Neural cell (in vitro differentiated cells): ENCODE measurements at regions not wholly inside any gene's neighbourhood (a gene's known extent, or its start where the extent isn't known, plus 50 kb on each side); places are given as distances from the start of the nearest gene placed in this dataset.

ENCODE experiments used
- H2AFZ ChIP-seq: fragments of 200-600, 300-800 bp; sonication (generic), shearing (Covaris generic); 2 replicates; pipeline ENCODE4 v1.6.0; 2014; ENCODE audit warnings: low read depth, mild to moderate bottlenecking, antibody characterized with exemption, low read length, moderate library complexity
- H3F3A ChIP-seq: fragments of 200-600 bp; shearing (Covaris generic); 2 replicates; pipeline ENCODE4 v1.6.1; 2016; ENCODE audit warnings: mild to moderate bottlenecking, moderate library complexity, mixed read lengths, antibody characterized with exemption, low read length; ENCODE audit not compliant: insufficient read depth, poor library complexity, severe bottlenecking
- H3K27ac ChIP-seq: fragments of 200-600, 300-800 bp; sonication (generic), shearing (Covaris generic); 2 replicates; pipeline ENCODE4 v1.5.1; 2014; ENCODE audit warnings: mild to moderate bottlenecking, low read length, moderate library complexity
- H3K27me3 ChIP-seq: fragments of 300-800, 200-600 bp; sonication (generic), shearing (Covaris generic); 2 replicates; pipeline ENCODE4 v1.6.0; 2014; ENCODE audit warnings: mild to moderate bottlenecking, low read depth, low read length, moderate library complexity; ENCODE audit not compliant: insufficient read depth
- H3K36me3 ChIP-seq: fragments of 300-800, 200-600 bp; sonication (generic), shearing (Covaris generic); 2 replicates; pipeline ENCODE4 v1.5.1; 2014; ENCODE audit warnings: mild to moderate bottlenecking, antibody characterized with exemption, low read length, moderate library complexity; ENCODE audit not compliant: insufficient read depth
- H3K4me2 ChIP-seq: fragments of 300-800, 200-600 bp; sonication (generic), shearing (Covaris generic); 2 replicates; pipeline ENCODE4 v1.6.0; 2014; ENCODE audit warnings: mild to moderate bottlenecking, low read length
- H3K4me3 ChIP-seq: fragments of 300-800, 200-600 bp; sonication (generic), shearing (Covaris generic); 2 replicates; pipeline ENCODE4 v1.5.1; 2014; ENCODE audit warnings: mild to moderate bottlenecking, low read length, moderate library complexity
- H3K79me2 ChIP-seq: fragments of 200-600 bp; shearing (Covaris generic); replicated peaks from 2 replicates; pipeline ENCODE4 v1.6.0; 2014; ENCODE audit warnings: mild to moderate bottlenecking, low read length, moderate library complexity; ENCODE audit not compliant: insufficient read depth
- H3K9ac ChIP-seq: fragments of 300-800, 200-600 bp; sonication (generic), shearing (Covaris generic); 2 replicates; pipeline ENCODE4 v1.6.1; 2016; ENCODE audit warnings: mild to moderate bottlenecking, low read length, mixed read lengths
- H3K9me2 ChIP-seq: fragments of 200-600 bp; shearing (Covaris generic); 2 replicates; pipeline ENCODE4 v1.6.1; 2016; ENCODE audit warnings: mild to moderate bottlenecking, low read length, mixed read lengths; ENCODE audit not compliant: insufficient read depth
- H3K9me3 ChIP-seq: fragments of 200-600, 300-800 bp; sonication (generic), shearing (Covaris generic); 2 replicates; pipeline ENCODE4 v1.6.1; 2016; ENCODE audit warnings: mild to moderate bottlenecking, mixed run types, low read length, moderate library complexity, mixed read lengths
- H4K20me1 ChIP-seq: fragments of 200-600 bp; shearing (Covaris generic); 2 replicates; pipeline ENCODE4 v1.6.1; 2016; ENCODE audit warnings: mild to moderate bottlenecking, mixed run types; ENCODE audit not compliant: insufficient read depth
- CTCF ChIP-seq: fragments of 450-650 bp; IDR thresholded peaks from 2 replicates; pipeline ENCODE4 v1.5.1; 2014; ENCODE audit warnings: antibody characterized with exemption, mild to moderate bottlenecking, moderate library complexity; ENCODE audit not compliant: poor library complexity, severe bottlenecking
- EP300 ChIP-seq: fragments of 450-650 bp; conservative IDR thresholded peaks from 2 replicates; pipeline ENCODE4 v1.6.1; 2014; ENCODE audit warnings: antibody characterized with exemption, mild to moderate bottlenecking, moderate library complexity; ENCODE audit not compliant: poor library complexity, severe bottlenecking
- EZH2 ChIP-seq: fragments of 200-600, 300-800 bp; shearing (Covaris generic), sonication (generic); IDR thresholded peaks from 2 replicates; pipeline ENCODE4 v1.6.1; 2014; ENCODE audit warnings: antibody characterized with exemption, low read length, borderline replicate concordance, mild to moderate bottlenecking; ENCODE audit not compliant: insufficient read depth, poor library complexity, severe bottlenecking
- MXI1 ChIP-seq: fragments of 450-650 bp; conservative IDR thresholded peaks from 2 replicates; pipeline ENCODE4 v1.6.1; 2014; ENCODE audit warnings: antibody characterized with exemption, mild to moderate bottlenecking; ENCODE audit not compliant: poor library complexity, severe bottlenecking
- POLR2AphosphoS5 ChIP-seq: IDR thresholded peaks from 2 replicates; pipeline ENCODE4 v1.6.1; 2012
- RAD21 ChIP-seq: fragments of 450-650 bp; conservative IDR thresholded peaks from 2 replicates; pipeline ENCODE4 v1.6.1; 2014; ENCODE audit warnings: antibody characterized with exemption, mild to moderate bottlenecking, moderate library complexity
- SMC3 ChIP-seq: fragments of 450-650 bp; conservative IDR thresholded peaks from 2 replicates; pipeline ENCODE4 v1.6.1; 2014; ENCODE audit warnings: antibody characterized with exemption, mild to moderate bottlenecking, moderate library complexity; ENCODE audit not compliant: poor library complexity
- TAF1 ChIP-seq: IDR thresholded peaks from 2 replicates; pipeline ENCODE4 v1.6.1; 2012; ENCODE audit warnings: low read depth
- TF ChIP-seq, protein P1 (sequence below): IDR thresholded peaks from 2 replicates; pipeline ENCODE4 v1.6.1; 2012; ENCODE audit warnings: borderline replicate concordance

GRCh38 chr5:152942633-152943336, 537.7 kb upstream of the NMUR2 start:
- Histone ChIP-seq H3K36me3 (no peaks in the 10 kb centered on the region), H3K9ac (no peak overlapping the region), H4K20me1 (no peaks in the 10 kb centered on the region), H3K27ac (no peak overlapping the region), H3K4me2 (no peak overlapping the region), H3F3A (no peaks in the 10 kb centered on the region), H3K27me3 (no peaks in the 10 kb centered on the region), H3K79me2 (no peaks in the 10 kb centered on the region), H3K9me3 (no peaks in the 10 kb centered on the region), H2AFZ (no peak overlapping the region), H3K9me2 (no peaks in the 10 kb centered on the region), H3K4me3 (no peak overlapping the region)
- TF ChIP-seq SMC3 (no peak), EZH2 (no peak)

DNA sequence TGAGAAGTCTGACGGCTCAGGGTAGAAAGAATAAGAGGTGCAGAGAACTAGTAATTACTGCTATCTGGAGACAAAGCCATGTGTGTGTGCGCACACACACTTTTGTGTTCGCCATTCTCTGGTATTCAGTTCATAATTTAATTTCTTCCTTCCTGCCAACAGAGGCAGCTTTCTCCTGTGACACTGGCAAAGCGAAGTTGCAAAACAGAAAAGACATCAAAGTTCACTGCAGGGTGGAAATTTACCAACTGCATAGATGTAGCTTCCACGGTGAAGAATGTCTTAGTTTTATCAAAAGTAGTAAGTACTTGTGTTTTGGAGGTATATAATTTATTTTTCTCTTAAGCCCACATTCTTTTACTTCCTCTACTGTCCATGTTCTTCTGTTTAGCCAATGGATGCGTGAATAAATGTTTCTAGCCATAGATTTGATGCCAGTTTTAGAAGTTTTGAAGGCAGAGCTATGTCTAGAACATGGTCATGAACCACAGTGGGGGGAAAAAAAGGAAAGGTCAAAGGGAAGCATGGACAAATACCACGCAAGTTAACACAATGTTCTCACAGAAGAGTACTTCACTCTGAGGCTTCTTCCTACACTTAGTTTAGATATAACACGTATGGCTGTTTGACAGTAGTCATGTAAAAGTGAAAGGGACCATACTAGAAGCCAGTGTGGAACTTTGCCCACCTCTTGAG, 536.5 kb upstream of the GRIA1 start:
- Histone ChIP-seq H4K20me1 (no peaks in the 10 kb centered on the region), H3K4me2 (no peak overlapping the region), H3K9me3 (no peaks in the 10 kb centered on the region), H2AFZ (no peak overlapping the region), H3K36me3 (no peaks in the 10 kb centered on the region), H3K27me3 (no peaks in the 10 kb centered on the region), H3F3A (no peaks in the 10 kb centered on the region), H3K9me2 (no peaks in the 10 kb centered on the region), H3K4me3 (no peak overlapping the region), H3K9ac (no peak overlapping the region), H3K79me2 (no peaks in the 10 kb centered on the region), H3K27ac (no peak overlapping the region)
- no peak for TF ChIP-seq RAD21

GRCh38 chr5:152956943-152957613, 533.4 kb upstream of the GRIA1 start:
- H3K79me2 ChIP-seq: no peaks in the 10 kb centered on the region
- no peaks in the 10 kb centered on the region for H3K9me2 ChIP-seq
- H3K9me3 ChIP-seq: no peaks in the 10 kb centered on the region
- no peaks in the 10 kb centered on the region for H3F3A ChIP-seq
- no peak overlapping the region for H3K4me2 ChIP-seq
- TF ChIP-seq, protein P1, sequence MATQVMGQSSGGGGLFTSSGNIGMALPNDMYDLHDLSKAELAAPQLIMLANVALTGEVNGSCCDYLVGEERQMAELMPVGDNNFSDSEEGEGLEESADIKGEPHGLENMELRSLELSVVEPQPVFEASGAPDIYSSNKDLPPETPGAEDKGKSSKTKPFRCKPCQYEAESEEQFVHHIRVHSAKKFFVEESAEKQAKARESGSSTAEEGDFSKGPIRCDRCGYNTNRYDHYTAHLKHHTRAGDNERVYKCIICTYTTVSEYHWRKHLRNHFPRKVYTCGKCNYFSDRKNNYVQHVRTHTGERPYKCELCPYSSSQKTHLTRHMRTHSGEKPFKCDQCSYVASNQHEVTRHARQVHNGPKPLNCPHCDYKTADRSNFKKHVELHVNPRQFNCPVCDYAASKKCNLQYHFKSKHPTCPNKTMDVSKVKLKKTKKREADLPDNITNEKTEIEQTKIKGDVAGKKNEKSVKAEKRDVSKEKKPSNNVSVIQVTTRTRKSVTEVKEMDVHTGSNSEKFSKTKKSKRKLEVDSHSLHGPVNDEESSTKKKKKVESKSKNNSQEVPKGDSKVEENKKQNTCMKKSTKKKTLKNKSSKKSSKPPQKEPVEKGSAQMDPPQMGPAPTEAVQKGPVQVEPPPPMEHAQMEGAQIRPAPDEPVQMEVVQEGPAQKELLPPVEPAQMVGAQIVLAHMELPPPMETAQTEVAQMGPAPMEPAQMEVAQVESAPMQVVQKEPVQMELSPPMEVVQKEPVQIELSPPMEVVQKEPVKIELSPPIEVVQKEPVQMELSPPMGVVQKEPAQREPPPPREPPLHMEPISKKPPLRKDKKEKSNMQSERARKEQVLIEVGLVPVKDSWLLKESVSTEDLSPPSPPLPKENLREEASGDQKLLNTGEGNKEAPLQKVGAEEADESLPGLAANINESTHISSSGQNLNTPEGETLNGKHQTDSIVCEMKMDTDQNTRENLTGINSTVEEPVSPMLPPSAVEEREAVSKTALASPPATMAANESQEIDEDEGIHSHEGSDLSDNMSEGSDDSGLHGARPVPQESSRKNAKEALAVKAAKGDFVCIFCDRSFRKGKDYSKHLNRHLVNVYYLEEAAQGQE: no peak
- TF ChIP-seq MXI1 (no peak), RAD21 (no peak), SMC3 (no peak), EP300 (no peak), TAF1 (no peak), CTCF (no peak), POLR2AphosphoS5 (no peak), EZH2 (no peak)
- H3K27ac ChIP-seq: no peak overlapping the region
- no peaks in the 10 kb centered on the region for H4K20me1 ChIP-seq
- H2AFZ ChIP-seq: no peak overlapping the region
- H3K4me3 ChIP-seq: no peak overlapping the region
- no peaks in the 10 kb centered on the region for H3K36me3 ChIP-seq
- H3K9ac ChIP-seq: no peak overlapping the region
- no peaks in the 10 kb centered on the region for H3K27me3 ChIP-seq
